SK-N-SH (cell line): ENCODE measurements at regions not wholly inside any gene's neighbourhood (a gene's known extent, or its start where the extent isn't known, plus 50 kb on each side); places are given as distances from the start of the nearest gene placed in this dataset.

Source experiments
- CTCF ChIA-PET: fragments of 300-600, 350-600 bp; formaldehyde crosslinking; extraction: SDS; loops from one replicate; lab custom pipeline; 2021; lab: Yijun Ruan, JAX
- POLR2A ChIA-PET: fragments of 350-600 bp; sonication (Branson Sonifier 250); formaldehyde crosslinking; extraction: SDS; loops from one replicate; lab custom pipeline; 2020; ENCODE audit warnings: antibody characterized with exemption, inconsistent platforms; lab: Yijun Ruan, JAX
- DNase-seq: peaks from one replicate; pipeline ENCODE4 v3.0.0; 2012
- H2AFZ ChIP-seq: fragments of 200-600 bp; sonication (generic); 2 replicates; pipeline ENCODE4 v1.8.1; 2016; ENCODE audit warnings: antibody characterized with exemption, mild to moderate bottlenecking, low read depth
- H3F3A ChIP-seq: fragments of 200-600 bp; sonication (generic); replicated peaks from 2 replicates; pipeline ENCODE3; 2016; ENCODE audit warnings: antibody characterized with exemption, mild to moderate bottlenecking; ENCODE audit not compliant: insufficient read depth
- H3K27ac ChIP-seq, 2 experiments: fragments of 200-500 bp in 1 of 2; fragments of 200-600 bp in 1 of 2; sonication (Bioruptor generic) in 1 of 2; sonication (generic), shearing (Covaris generic) in 1 of 2; 2 replicates each; pipeline versions ENCODE4 v1.5.1 to v1.6.1; 2014 to 2016; ENCODE audit warnings: low read depth in 2 of 2, inconsistent platforms in 1 of 2, low read length in 1 of 2, mild to moderate bottlenecking in 1 of 2, mixed read lengths in 1 of 2
- H3K27me3 ChIP-seq: fragments of 200-600 bp; sonication (generic), shearing (Covaris generic); 2 replicates; pipeline ENCODE4 v1.6.1; 2016; ENCODE audit warnings: mixed run types; ENCODE audit not compliant: insufficient read depth
- H3K36me3 ChIP-seq, 2 experiments: fragments of 200-500 bp in 1 of 2; fragments of 200-600 bp in 1 of 2; sonication (Bioruptor generic) in 1 of 2; sonication (generic) in 1 of 2; replicated peaks in 1 of 2; 2 replicates each; pipeline versions ENCODE3 to v1.5.1; 2014 to 2016; ENCODE audit warnings: low read length in 1 of 2, mild to moderate bottlenecking in 1 of 2; ENCODE audit not compliant: insufficient read depth in 2 of 2, control insufficient read depth in 1 of 2
- H3K4me1 ChIP-seq, 2 experiments: fragments of 200-500 bp in 1 of 2; fragments of 200-600 bp in 1 of 2; sonication (Bioruptor generic) in 1 of 2; sonication (generic), shearing (Covaris generic) in 1 of 2; 2 replicates each; pipeline versions ENCODE4 v1.5.1 to v1.6.1; 2014 to 2016; ENCODE audit warnings: low read depth in 1 of 2, low read length in 1 of 2, mixed run types in 1 of 2; ENCODE audit not compliant: insufficient read depth in 2 of 2, control insufficient read depth in 1 of 2
- H3K4me2 ChIP-seq: fragments of 200-600 bp; sonication (generic), shearing (Covaris generic); 2 replicates; pipeline ENCODE4 v1.6.1; 2017; ENCODE audit warnings: mixed run types
- H3K4me3 ChIP-seq, 2 experiments: fragments of 200-500 bp in 1 of 2; fragments of 200-600 bp in 1 of 2; sonication (Bioruptor generic) in 1 of 2; sonication (generic), shearing (Covaris generic) in 1 of 2; 2 replicates each; pipeline versions ENCODE4 v1.5.1 to v1.8.1; 2014 to 2016; ENCODE audit warnings: low read depth in 2 of 2, inconsistent platforms in 1 of 2, low read length in 1 of 2, mild to moderate bottlenecking in 1 of 2, mixed read lengths in 1 of 2, moderate library complexity in 1 of 2
- H3K79me2 ChIP-seq: fragments of 200-600 bp; sonication (generic); 2 replicates; pipeline ENCODE4 v1.8.1; 2017; ENCODE audit warnings: mild to moderate bottlenecking; ENCODE audit not compliant: insufficient read depth
- H3K9ac ChIP-seq: fragments of 200-600 bp; sonication (generic); 2 replicates; pipeline ENCODE4 v1.6.1; 2017; ENCODE audit warnings: mixed run types
- H3K9me2 ChIP-seq: fragments of 200-600 bp; sonication (generic); 2 replicates; pipeline ENCODE4 v1.6.1; 2017; ENCODE audit warnings: mixed run types
- H3K9me3 ChIP-seq: fragments of 200-600 bp; sonication (generic); 2 replicates; pipeline ENCODE4 v1.6.1; 2017; ENCODE audit warnings: mixed run types, mild to moderate bottlenecking, moderate library complexity
- H4K20me1 ChIP-seq: fragments of 200-600 bp; sonication (generic); 2 replicates; pipeline ENCODE4 v1.6.1; 2017; ENCODE audit warnings: mild to moderate bottlenecking, mixed run types; ENCODE audit not compliant: insufficient read depth
- NFIC ChIP-seq: IDR thresholded peaks from 2 replicates; pipeline ENCODE4 v1.4.0; 2012; ENCODE audit warnings: borderline replicate concordance
- WGBS: methylation state at CpG from one replicate; pipeline ENCODE4 v1.1.6; 2017; ENCODE audit warnings: low lambda C conversion rate; 5-methylcytosine and 5-hydroxymethylcytosine counted together

DNA sequence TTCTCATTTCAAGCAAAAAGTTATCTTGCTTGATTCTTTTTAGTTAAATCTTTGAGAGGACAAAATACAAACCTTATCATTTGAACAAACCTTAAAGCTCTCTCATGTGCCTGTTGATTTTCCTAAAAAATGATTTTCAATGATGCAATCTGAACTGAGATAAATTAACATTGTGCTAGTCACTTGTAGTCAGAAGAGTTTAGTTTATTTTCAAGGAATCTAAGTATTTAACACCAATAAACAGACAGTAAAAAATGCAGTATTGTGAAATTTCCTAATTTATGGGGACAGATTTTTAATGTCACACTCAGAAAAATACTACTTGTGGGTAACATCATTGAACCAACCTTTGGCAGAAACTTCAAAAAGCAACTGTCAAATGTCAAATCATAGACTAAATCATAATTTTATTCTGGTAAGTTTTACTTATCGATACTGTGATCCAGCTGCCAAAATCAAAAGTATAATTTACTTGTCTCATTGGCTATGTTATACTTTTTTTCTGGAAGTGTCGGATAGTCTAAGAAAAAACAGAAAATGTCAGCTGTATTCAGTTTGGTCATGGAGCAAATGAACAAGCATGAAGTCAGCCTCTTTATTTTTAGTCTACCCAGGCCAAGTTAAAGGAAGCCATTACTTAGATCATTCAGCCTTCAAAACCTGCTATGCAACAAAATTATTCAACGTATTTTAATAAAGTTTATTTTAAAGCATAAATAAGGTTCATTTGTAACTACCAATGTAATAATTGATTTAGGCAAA is 52.4 kb upstream of the FNDC3B start:
- Histone ChIP-seq H3K4me2 (no peak overlapping the region), H2AFZ (0 out of 2 replicates have a peak overlapping the region, but pooled peaks have one; percentile 23), H3K27me3 (no peaks in the 10 kb centered on the region), H3K27ac (no peak overlapping the region), H3K4me1 (no peaks in the 10 kb centered on the region), H3K9me2 (no peaks in the 10 kb centered on the region), H3K79me2 (no peaks in the 10 kb centered on the region), H3F3A (no peaks in the 10 kb centered on the region), H3K9ac (no peak overlapping the region), H3K4me3 (no peak overlapping the region), H3K36me3 (no peaks in the 10 kb centered on the region), H4K20me1 (no peaks in the 10 kb centered on the region), H3K9me3 (no peaks in the 10 kb centered on the region)
- TF ChIP-seq NFIC = no peak
- WGBS = 90% methylated on average over 3 of the region's 3 CpGs
- ChIA-PET POLR2A (no interaction called here), CTCF (no interaction called here)
- DNase-seq = no peak
